IPS DF 4.7 (cell line): ENCODE measurements at regions not wholly inside any gene's neighbourhood (a gene's known extent, or its start where the extent isn't known, plus 50 kb on each side); places are given as distances from the start of the nearest gene placed in this dataset.
"Not testable (repeated sequence)": the region's sequence is repeated elsewhere in the genome, so short reads cannot be mapped to it uniquely, and the experiment has no call there.

ENCODE experiments used
- DNase-seq: peaks from one replicate; pipeline ENCODE4 v3.0.0-alpha.2; 2013; ENCODE audit warnings: low spot score; ENCODE audit errors: extremely low read depth

- no peak for DNase-seq
Measured at GRCh38 chr12:59151243-59151642, 230.9 kb upstream of the LRIG3 start.

DNA sequence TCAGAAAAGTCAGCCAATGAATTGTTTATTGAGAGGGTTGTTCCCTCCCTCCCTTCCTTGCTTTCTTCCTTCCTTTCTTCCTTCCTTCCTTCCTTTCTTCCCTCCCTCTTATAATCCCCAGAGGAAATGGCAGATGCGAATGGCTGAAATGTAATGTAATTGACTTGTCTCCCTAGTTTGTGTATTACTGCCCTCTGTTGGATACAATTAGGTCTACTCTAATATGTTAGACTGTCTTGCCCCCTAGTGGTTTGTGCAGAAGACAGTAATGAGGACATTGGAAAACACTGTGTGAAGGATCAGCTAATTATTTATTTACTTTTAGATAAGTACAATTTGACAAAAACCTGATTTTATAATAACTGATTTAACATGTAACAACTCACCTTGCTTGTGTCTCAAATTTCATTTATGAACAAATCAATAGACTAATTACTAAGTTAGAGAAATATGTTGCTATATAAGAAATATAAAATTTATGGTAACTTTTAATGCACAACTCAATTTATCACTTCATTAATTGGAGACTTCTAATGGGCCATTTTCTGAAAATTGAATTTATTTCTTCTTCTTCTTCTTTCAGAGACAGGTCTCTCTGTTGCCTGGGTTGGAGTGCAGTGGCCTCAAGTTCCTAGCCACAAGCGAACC is 229.8 kb upstream of the LRIG3 start:
- peak; percentile 79 for DNase-seq

DNA sequence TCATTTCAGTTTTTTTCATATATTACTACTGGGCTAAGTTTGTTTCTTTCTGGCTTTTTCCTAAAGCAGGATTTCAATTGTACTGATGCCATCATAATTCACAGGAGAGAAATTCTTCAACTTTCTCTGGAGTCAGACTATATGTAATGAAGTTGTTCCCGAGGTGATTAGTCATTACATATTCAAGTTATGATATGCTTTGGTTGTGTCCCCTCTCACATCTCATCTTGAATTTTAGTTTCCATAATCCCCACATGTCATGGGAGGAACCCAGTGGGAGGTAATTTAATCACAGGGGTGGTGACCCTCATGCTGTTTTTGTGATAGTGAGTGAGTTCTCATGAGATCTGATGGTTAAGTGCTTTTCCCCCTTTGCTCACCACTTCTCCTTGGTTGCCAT is 227.5 kb upstream of the LRIG3 start:
- no peak for DNase-seq

DNA sequence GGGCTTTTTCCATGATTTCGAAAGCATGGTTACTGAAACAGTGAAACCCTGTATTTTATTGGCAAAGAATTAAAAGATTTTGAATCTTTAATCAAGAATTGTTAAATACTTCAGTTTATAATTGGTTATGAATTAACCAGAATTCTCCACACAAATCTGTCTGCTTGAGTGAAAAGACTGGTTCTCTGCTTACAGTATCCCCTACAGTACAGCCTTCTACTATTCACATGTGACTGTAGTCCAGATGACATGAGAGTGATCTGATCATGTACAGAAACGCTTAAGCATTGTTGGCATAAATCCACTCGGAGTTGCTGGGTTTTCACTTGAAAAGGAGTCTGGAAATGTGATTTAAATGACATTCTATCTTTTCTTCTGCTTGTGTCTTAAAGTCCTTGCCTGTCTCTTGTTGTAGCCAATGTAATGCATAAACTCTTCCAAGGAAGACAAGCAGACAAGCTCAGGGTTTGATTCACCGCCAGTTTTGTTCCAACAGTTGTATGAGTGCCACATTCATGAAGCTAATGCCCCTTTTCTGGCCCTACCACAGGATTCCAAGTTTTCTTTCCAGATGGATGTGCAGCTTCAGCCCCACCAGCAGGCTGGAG is 222.0 kb upstream of the LRIG3 start:
- DNase-seq, result no peak

DNA sequence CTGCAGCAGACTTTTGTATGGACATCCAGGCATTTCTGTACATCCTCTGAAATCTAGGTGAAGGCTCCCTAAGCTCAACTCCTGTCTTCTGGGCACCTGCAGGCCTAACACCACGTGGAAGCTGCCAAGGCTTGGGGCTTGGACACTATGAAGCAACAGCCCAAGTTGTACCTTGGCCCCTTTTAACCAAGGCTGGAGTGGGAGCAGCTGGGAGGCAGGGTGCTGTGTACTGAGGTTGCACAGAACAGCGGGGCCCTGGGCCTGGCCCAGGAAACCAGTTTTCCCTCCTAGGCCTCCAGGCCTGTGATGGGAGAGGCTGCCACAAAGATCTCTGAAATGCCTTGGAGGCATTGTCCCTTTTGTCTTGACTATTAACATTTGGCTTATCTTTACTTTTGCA is 214.4 kb upstream of the LRIG3 start:
- no peak for DNase-seq

GRCh38 chr12:59131462-59131861 is 211.2 kb upstream of the LRIG3 start:
- DNase-seq, result peak; percentile 5

DNA sequence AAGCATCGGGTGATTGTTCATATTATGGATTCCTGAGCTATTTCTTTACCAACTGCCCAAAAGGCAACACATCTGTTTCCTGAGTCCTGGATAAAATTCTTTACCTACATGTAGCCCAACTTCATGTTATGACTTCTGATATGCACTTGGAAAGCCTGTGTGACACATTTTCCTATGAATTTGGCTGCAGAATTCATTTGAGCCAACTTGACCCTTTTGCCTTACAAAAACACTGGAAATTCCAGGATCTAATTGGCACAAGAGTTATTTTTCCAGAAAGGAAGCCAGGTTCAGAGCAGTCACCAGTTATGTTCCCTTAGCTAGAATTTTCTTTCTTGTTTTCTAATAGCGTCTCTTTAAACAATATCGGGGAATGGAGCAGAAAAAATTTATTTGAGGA is 202.5 kb upstream of the LRIG3 start:
- no peak for DNase-seq

GRCh38 chr12:59121451-59121850 is 201.1 kb upstream of the LRIG3 start:
- no peak for DNase-seq

DNA sequence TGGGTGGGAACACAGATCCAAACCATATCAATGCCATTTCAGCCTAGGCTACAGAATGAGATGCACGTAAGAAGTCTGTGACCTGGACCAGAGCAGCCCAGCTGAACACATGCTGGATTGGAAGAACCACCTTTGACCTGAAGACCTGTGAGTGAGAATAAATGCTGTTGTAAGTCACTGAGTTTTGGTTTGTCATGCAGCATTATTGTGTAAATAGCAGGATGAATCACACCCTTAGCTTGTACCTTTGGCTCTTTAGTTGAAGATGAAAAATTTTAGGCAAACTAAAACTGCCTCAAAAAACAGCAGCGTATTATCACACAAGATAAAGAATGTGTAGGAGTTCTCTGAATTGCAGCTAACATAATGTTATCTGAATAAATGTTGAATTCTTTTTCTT is 199.4 kb upstream of the LRIG3 start:
- no peak for DNase-seq

DNA sequence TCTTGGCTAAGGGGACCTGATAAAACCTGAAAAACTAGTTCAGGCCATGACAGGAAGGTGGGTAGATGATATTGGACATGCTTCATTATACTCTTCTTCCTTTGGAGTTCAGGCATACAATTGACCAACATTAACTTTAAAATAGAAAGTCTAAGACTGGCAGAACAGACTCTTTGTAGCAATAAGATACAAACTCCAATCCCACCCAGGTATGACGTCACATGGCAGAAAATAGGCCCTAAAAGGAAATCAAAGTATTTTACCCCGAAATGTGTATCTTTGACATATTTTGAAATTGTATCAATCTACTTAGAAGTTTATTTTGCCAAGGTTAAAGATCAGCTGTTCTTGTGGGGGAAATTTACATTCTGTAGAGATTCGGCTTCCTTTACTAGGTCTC is 198.1 kb upstream of the LRIG3 start:
- DNase-seq, result no peak

DNA sequence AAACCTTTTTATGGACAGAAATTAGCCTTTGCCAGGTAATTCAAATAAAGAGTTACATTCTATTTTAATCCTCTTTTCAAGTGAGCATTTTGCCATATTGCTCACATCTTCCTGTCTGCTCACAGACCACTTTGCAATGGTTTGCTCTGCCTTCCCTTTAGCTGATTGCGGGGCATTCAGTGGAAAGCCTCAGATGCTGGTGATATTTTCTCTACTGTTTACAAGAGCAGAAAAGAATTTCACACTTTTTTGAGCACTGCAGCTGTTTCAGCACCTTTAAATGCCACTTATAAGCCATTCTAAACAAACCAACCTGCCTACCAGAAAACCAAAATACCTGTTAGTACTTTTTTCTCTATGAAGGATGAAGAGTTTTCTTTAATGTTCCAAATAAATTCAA is 195.7 kb upstream of the LRIG3 start:
- DNase-seq, result no peak

GRCh38 chr12:59115526-59115925 is 195.2 kb upstream of the LRIG3 start:
- no peak for DNase-seq

DNA sequence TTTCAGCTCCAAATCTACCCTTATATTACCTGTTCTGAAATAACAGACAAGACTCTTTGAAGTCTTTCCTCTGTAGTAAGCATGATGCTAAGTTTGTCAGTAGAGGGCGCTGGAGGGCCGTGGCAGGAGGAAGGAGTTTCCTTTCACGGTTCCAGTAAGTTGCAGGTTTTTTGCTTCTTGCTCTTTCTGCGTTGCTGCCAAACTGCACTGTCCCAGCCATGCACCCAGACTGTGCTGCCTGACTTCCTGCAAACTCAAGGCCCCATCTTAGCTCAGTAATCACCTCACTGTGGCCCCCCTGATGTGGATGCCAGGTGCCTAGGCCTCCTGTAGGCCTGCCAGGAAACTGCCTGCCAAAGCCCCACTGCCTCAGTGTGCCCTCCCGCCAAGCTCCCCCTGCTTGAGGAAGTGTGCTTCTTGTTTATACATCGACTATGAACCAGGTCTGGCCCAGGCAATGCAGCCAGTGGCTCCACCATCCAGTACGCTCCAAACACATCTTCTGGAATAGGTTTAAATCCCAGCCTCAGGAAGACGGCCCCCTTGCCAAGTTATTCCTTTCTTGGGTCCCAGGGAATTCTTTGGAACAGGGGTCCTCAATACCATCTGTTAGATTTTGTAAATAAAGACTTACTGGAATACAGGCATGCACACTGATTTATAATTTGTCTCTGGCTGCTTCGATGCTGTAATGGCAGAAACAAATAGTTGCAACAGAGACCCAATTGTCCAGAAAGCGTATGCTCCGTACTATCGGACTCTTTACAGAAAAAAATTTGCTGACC is 193.7 kb upstream of the LRIG3 start:
- DNase-seq, result peak; percentile 28

GRCh38 chr12:59111851-59112250 is 191.5 kb upstream of the LRIG3 start:
- DNase-seq, result no peak

- not testable (repeated sequence) for DNase-seq
Measured at GRCh38 chr12:59108516-59108915, 188.2 kb upstream of the LRIG3 start.

DNA sequence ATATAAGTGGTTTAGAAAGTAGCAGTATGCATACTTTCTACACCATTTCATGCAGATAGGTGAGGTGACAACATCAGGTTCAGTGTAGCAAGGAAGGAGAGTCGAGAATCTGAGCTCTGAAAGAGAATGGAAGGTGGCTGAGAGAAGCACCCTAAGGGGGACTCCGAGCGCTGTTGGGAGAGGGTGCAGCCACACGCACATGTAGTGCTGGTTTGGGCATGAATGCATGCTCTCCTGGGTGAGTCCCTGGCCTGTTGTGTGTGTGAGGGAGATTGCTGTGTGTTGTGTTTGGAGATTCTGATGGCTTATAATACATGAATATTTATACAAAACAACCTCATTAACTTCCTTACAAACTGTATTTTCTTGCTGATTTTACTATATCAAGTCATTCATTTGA is 180.3 kb upstream of the LRIG3 start:
- DNase-seq, result no peak

- DNase-seq, result no peak
Measured at GRCh38 chr12:59097876-59098275, 177.6 kb upstream of the LRIG3 start.

DNA sequence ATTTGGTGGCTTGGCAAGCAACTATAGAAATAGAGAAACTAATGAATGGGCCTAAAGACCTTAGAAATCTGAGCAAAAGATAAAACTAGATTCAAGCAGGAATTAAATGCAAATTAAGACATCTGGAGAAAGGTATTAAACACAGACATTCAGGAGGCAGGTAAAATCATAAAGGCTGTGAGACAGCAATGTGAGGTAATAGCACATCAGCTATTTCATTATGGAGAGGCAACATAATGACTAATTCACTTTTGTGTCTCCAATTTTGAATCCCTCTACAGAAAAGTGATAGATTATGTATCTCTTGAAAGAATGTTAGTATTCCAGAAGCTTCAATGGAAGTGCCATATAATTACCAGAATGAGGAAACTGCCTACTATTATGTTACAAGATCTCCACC is 175.9 kb upstream of the LRIG3 start:
- no peak for DNase-seq

DNA sequence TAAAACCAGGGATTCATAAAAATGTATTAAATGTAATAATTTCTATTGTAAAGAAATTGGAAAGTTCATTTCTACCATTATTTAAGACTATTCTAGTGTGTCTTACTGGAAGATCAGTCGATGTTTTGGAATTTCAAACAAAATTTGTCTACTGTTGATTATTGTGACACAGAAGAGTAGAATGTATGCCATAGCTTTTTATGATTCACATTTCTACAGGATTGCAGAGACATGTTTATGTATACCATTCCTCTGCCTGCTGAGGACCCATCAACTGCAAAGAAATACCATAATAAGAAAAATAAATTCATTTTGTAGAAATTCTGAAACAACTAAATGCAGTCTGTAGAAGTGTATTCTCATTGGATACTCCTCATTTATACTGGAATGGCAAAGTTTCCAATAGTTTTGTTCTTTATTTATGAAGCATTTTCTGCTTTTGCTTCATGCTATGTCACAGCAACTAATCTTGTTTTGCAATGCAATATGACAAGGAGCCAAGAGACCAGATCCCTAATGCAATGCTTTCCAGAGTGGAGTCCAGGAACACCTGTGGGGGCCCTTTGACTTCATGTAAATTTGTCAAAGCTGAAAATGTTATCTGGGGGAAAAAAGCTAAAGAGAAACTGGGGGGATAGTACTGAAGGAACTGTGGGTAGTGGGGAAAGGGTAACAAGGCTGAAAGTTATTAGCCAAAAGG is 172.9 kb upstream of the LRIG3 start:
- no peak for DNase-seq

DNA sequence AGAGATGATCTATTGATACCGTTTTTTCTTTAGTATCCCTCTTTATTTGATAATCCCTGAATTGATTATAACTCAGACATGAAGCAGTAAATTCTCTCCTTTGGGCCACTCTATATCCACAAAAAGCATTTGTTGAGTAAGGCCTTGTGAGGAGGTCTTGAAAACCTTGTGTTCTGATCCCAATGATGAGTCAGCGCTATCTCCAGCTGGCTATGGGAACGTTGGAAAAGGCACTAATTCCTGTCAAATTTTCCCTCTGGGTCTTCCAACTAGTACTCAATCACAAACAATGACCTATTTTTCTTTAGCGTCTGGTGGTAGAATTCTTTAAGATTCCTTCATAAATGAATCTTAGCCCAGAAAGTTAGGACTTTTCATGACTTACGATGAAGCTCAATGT is 168.4 kb upstream of the LRIG3 start:
- DNase-seq, result no peak

- DNase-seq, result no peak
Measured at GRCh38 chr12:59087691-59088090, 167.4 kb upstream of the LRIG3 start.

- no peak for DNase-seq
Measured at GRCh38 chr12:59087077-59087673, 166.9 kb upstream of the LRIG3 start.
